ENCODE measurements at regions not wholly inside any gene's neighbourhood (a gene's known extent, or its start where the extent isn't known, plus 50 kb on each side); places are given as distances from the start of the nearest gene placed in this dataset.

DNA sequence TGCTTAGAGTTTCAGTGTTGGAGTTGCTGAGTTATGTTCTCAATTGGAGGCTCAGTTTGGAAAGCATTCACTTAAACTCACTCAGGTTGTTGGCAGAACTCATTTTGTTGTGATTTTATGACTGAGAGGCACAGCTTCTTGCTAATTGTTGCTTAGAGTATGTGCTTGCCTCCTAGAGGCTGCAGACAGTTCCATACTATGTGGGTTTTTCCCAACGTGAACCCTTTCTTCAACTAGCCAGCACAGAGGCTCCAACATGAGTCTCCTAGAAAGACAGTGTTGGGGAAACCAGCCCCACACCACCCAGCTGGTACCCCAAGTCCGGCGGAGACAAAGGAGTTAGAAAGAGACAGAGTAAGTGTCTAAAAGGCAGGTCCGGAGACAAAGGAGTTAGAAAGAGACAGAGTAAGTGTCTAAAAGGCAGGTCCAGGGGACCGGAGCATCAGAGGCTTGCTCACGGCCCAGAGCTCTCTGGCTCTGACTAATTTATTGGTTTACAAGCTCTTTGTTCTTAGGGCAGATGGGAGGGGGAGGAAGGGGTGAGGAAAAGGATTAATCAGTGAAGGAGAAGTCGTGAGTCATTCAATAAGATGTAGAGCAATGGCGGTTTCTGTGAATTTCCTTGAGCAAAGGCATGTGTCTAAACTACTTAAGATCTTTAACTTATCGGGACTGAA is 999.7 kb upstream of the LRRTM1 start:
- Histone ChIP-seq H3K9ac (ENCODE audit: low read length in 2 of 2) (no peak overlapping the region), H3K36me3 (ENCODE audit: control insufficient read depth in 2 of 2, insufficient read depth in 2 of 2, low read length in 2 of 2) (no peaks in the 10 kb centered on the region), H3K9me3 (ENCODE audit: control insufficient read depth in 2 of 2, low read length in 2 of 2) (peaks cover 2 to 3% of the 10 kb centered on the region in 2 donors), H3K4me3 (ENCODE audit: low read length in 2 of 2) (no peak overlapping the region), H3K4me1 (ENCODE audit: control insufficient read depth, insufficient read depth, low read length) (no peaks in the 10 kb centered on the region), H3K27ac (ENCODE audit: low read length) (no peak overlapping the region), H3K27me3 (ENCODE audit: control insufficient read depth in 1 of 2, insufficient read depth in 2 of 2, low read length in 2 of 2) (no peaks in the 10 kb centered on the region)

- no peak overlapping the region for H3K9ac ChIP-seq (ENCODE audit: low read length in 2 of 2)
- no peak overlapping the region for H3K4me3 ChIP-seq (ENCODE audit: low read length in 2 of 2)
- no peaks in the 10 kb centered on the region for H3K36me3 ChIP-seq (ENCODE audit: control insufficient read depth in 2 of 2, insufficient read depth in 2 of 2, low read length in 2 of 2)
- H3K27ac ChIP-seq (ENCODE audit: low read length), result no peak overlapping the region
- peaks cover 2 to 3% of the 10 kb centered on the region in 2 donors for H3K9me3 ChIP-seq (ENCODE audit: control insufficient read depth in 2 of 2, low read length in 2 of 2)
- H3K4me1 ChIP-seq (ENCODE audit: control insufficient read depth, insufficient read depth, low read length), result no peaks in the 10 kb centered on the region
- no peaks in the 10 kb centered on the region for H3K27me3 ChIP-seq (ENCODE audit: control insufficient read depth in 1 of 2, insufficient read depth in 2 of 2, low read length in 2 of 2)
Observed at GRCh38 chr2:81303321-81303720, 998.8 kb upstream of the LRRTM1 start.

DNA sequence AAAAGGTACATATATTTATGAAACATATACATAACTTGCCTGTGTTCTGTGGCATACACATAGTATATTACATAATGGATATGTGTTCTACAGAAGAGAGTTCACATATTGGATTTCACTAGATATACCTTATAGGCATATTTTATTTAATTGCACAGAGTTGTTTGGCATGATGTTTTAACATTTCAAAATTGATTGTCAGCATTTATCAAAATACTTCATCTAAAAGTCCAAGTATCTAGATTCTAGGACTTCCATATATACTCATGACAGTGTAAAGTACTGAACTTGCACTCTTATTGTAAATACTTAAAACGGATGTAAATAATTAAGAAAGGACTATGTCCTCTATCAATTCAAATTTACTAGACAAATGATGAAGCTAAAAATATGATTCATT is 995.3 kb upstream of the LRRTM1 start:
- H3K36me3 ChIP-seq (ENCODE audit: control insufficient read depth in 2 of 2, insufficient read depth in 2 of 2, low read length in 2 of 2), result no peaks in the 10 kb centered on the region
- peaks cover 2 to 3% of the 10 kb centered on the region in 2 donors for H3K9me3 ChIP-seq (ENCODE audit: control insufficient read depth in 2 of 2, low read length in 2 of 2)
- H3K27me3 ChIP-seq (ENCODE audit: control insufficient read depth in 1 of 2, insufficient read depth in 2 of 2, low read length in 2 of 2), result no peaks in the 10 kb centered on the region
- no peak overlapping the region for H3K4me3 ChIP-seq (ENCODE audit: low read length in 2 of 2)
- no peak overlapping the region for H3K27ac ChIP-seq (ENCODE audit: low read length)
- no peaks in the 10 kb centered on the region for H3K4me1 ChIP-seq (ENCODE audit: control insufficient read depth, insufficient read depth, low read length)
- H3K9ac ChIP-seq (ENCODE audit: low read length in 2 of 2), result no peak overlapping the region

DNA sequence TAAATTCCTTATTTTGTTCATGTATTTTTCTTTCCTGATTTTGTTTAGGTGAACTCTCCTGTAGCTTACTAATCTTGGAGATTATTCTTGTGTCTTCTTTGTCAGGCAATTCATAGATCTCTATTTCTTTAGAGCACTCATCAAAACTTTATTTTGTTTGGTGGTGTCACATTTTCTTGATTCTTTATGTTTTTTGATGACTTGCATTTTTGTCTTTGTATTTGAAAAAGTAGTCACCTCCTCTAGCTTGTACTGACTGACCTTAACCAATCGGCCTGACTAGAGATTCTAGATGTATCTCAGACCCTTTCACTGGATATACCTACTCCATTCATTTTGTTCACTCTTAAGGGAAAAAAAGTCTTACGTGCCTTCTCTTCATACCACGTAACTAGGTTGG is 986.3 kb upstream of the LRRTM1 start:
- Histone ChIP-seq H3K4me3 (ENCODE audit: low read length in 2 of 2) (no peak overlapping the region), H3K27me3 (ENCODE audit: control insufficient read depth in 1 of 2, insufficient read depth in 2 of 2, low read length in 2 of 2) (no peaks in the 10 kb centered on the region), H3K27ac (ENCODE audit: low read length) (no peak overlapping the region), H3K4me1 (ENCODE audit: control insufficient read depth, insufficient read depth, low read length) (no peaks in the 10 kb centered on the region), H3K9me3 (ENCODE audit: control insufficient read depth in 2 of 2, low read length in 2 of 2) (peaks cover 0 to 8% of the 10 kb centered on the region in 2 donors), H3K9ac (ENCODE audit: low read length in 2 of 2) (no peak overlapping the region), H3K36me3 (ENCODE audit: control insufficient read depth in 2 of 2, insufficient read depth in 2 of 2, low read length in 2 of 2) (no peaks in the 10 kb centered on the region)

GRCh38 chr2:81283081-81283480 is 978.5 kb upstream of the LRRTM1 start:
- no peaks in the 10 kb centered on the region for H3K9me3 ChIP-seq (ENCODE audit: control insufficient read depth in 2 of 2, low read length in 2 of 2)
- no peak overlapping the region for H3K4me3 ChIP-seq (ENCODE audit: low read length in 2 of 2)
- no peaks in the 10 kb centered on the region for H3K27me3 ChIP-seq (ENCODE audit: control insufficient read depth in 1 of 2, insufficient read depth in 2 of 2, low read length in 2 of 2)
- no peaks in the 10 kb centered on the region for H3K4me1 ChIP-seq (ENCODE audit: control insufficient read depth, insufficient read depth, low read length)
- no peaks in the 10 kb centered on the region for H3K36me3 ChIP-seq (ENCODE audit: control insufficient read depth in 2 of 2, insufficient read depth in 2 of 2, low read length in 2 of 2)
- no peak overlapping the region for H3K9ac ChIP-seq (ENCODE audit: low read length in 2 of 2)
- no peak overlapping the region for H3K27ac ChIP-seq (ENCODE audit: low read length)

- Histone ChIP-seq H3K9me3 (ENCODE audit: control insufficient read depth in 2 of 2, low read length in 2 of 2) (no peaks in the 10 kb centered on the region), H3K4me1 (ENCODE audit: control insufficient read depth, insufficient read depth, low read length) (no peaks in the 10 kb centered on the region), H3K36me3 (ENCODE audit: control insufficient read depth in 2 of 2, insufficient read depth in 2 of 2, low read length in 2 of 2) (no peaks in the 10 kb centered on the region), H3K27ac (ENCODE audit: low read length) (no peak overlapping the region), H3K27me3 (ENCODE audit: control insufficient read depth in 1 of 2, insufficient read depth in 2 of 2, low read length in 2 of 2) (no peaks in the 10 kb centered on the region), H3K4me3 (ENCODE audit: low read length in 2 of 2) (no peak overlapping the region), H3K9ac (ENCODE audit: low read length in 2 of 2) (no peak overlapping the region)
Observed at GRCh38 chr2:81282151-81282769, 977.7 kb upstream of the LRRTM1 start.

- no peaks in the 10 kb centered on the region for H3K9me3 ChIP-seq (ENCODE audit: control insufficient read depth in 2 of 2, low read length in 2 of 2)
- no peaks in the 10 kb centered on the region for H3K36me3 ChIP-seq (ENCODE audit: control insufficient read depth in 2 of 2, insufficient read depth in 2 of 2, low read length in 2 of 2)
- H3K27me3 ChIP-seq (ENCODE audit: control insufficient read depth in 1 of 2, insufficient read depth in 2 of 2, low read length in 2 of 2), result no peaks in the 10 kb centered on the region
- no peak overlapping the region for H3K4me3 ChIP-seq (ENCODE audit: low read length in 2 of 2)
- H3K27ac ChIP-seq (ENCODE audit: low read length), result no peak overlapping the region
- H3K9ac ChIP-seq (ENCODE audit: low read length in 2 of 2), result no peak overlapping the region
- no peaks in the 10 kb centered on the region for H3K4me1 ChIP-seq (ENCODE audit: control insufficient read depth, insufficient read depth, low read length)
Observed at GRCh38 chr2:81276595-81276994, 972.0 kb upstream of the LRRTM1 start.

DNA sequence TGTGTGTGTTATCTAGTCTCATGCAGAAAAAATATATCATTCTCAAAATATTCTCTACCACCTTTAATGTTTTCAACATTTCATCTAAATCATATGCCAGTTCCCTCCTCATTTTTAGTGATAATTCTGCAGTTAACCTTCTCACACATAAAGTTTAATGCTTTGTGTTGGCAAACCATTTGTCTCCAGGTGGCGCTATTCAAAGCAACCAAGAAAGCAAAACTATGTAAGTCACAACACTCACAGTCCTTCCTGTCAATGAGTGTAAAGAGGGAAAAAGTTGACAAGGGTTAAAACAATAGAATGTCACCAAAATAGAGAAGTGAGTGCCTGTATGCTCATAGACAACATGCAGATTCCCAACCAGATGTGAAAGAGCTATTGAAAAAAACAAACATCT is 961.6 kb upstream of the LRRTM1 start:
- no peaks in the 10 kb centered on the region for H3K4me1 ChIP-seq (ENCODE audit: control insufficient read depth, insufficient read depth, low read length)
- no peak overlapping the region for H3K27ac ChIP-seq (ENCODE audit: low read length)
- no peak overlapping the region for H3K9ac ChIP-seq (ENCODE audit: low read length in 2 of 2)
- H3K27me3 ChIP-seq (ENCODE audit: control insufficient read depth in 1 of 2, insufficient read depth in 2 of 2, low read length in 2 of 2), result no peaks in the 10 kb centered on the region
- no peaks in the 10 kb centered on the region for H3K9me3 ChIP-seq (ENCODE audit: control insufficient read depth in 2 of 2, low read length in 2 of 2)
- H3K36me3 ChIP-seq (ENCODE audit: control insufficient read depth in 2 of 2, insufficient read depth in 2 of 2, low read length in 2 of 2), result no peaks in the 10 kb centered on the region
- no peak overlapping the region for H3K4me3 ChIP-seq (ENCODE audit: low read length in 2 of 2)

DNA sequence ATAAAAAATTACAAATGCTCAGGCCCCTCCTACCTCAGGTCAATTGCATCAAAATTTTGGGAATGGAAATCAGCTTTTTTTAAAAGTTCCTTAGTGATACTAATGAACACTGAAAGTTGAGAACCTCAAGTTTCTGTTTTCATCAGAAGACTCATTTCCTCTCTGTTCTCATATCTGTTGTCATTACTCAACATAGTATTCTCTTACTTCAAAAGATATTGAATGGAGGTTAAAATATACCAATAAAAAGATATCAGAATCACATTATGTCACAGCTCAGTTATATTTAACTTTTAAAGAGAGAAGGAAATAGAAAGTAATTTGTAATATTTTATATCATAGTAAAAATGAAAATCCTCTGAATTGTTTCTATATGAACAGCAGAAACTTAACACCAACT is 959.4 kb upstream of the LRRTM1 start:
- no peak overlapping the region for H3K9ac ChIP-seq (ENCODE audit: low read length in 2 of 2)
- no peak overlapping the region for H3K4me3 ChIP-seq (ENCODE audit: low read length in 2 of 2)
- H3K36me3 ChIP-seq (ENCODE audit: control insufficient read depth in 2 of 2, insufficient read depth in 2 of 2, low read length in 2 of 2), result no peaks in the 10 kb centered on the region
- no peaks in the 10 kb centered on the region for H3K9me3 ChIP-seq (ENCODE audit: control insufficient read depth in 2 of 2, low read length in 2 of 2)
- no peaks in the 10 kb centered on the region for H3K4me1 ChIP-seq (ENCODE audit: control insufficient read depth, insufficient read depth, low read length)
- no peaks in the 10 kb centered on the region for H3K27me3 ChIP-seq (ENCODE audit: control insufficient read depth in 1 of 2, insufficient read depth in 2 of 2, low read length in 2 of 2)
- no peak overlapping the region for H3K27ac ChIP-seq (ENCODE audit: low read length)

- Histone ChIP-seq H3K9ac (ENCODE audit: low read length in 2 of 2) (no peak overlapping the region), H3K9me3 (ENCODE audit: control insufficient read depth in 2 of 2, low read length in 2 of 2) (no peaks in the 10 kb centered on the region), H3K36me3 (ENCODE audit: control insufficient read depth in 2 of 2, insufficient read depth in 2 of 2, low read length in 2 of 2) (no peaks in the 10 kb centered on the region), H3K4me3 (ENCODE audit: low read length in 2 of 2) (no peak overlapping the region), H3K4me1 (ENCODE audit: control insufficient read depth, insufficient read depth, low read length) (no peaks in the 10 kb centered on the region), H3K27me3 (ENCODE audit: control insufficient read depth in 1 of 2, insufficient read depth in 2 of 2, low read length in 2 of 2) (no peaks in the 10 kb centered on the region), H3K27ac (ENCODE audit: low read length) (no peak overlapping the region)
Observed at GRCh38 chr2:81260320-81260719, 955.8 kb upstream of the LRRTM1 start.

GRCh38 chr2:81250270-81250669 is 945.7 kb upstream of the LRRTM1 start:
- H3K27ac ChIP-seq (ENCODE audit: low read length), result no peak overlapping the region
- H3K4me3 ChIP-seq (ENCODE audit: low read length in 2 of 2), result no peak overlapping the region
- no peaks in the 10 kb centered on the region for H3K9me3 ChIP-seq (ENCODE audit: control insufficient read depth in 2 of 2, low read length in 2 of 2)
- no peaks in the 10 kb centered on the region for H3K36me3 ChIP-seq (ENCODE audit: control insufficient read depth in 2 of 2, insufficient read depth in 2 of 2, low read length in 2 of 2)
- H3K4me1 ChIP-seq (ENCODE audit: control insufficient read depth, insufficient read depth, low read length), result no peaks in the 10 kb centered on the region
- H3K9ac ChIP-seq (ENCODE audit: low read length in 2 of 2), result no peak overlapping the region
- no peaks in the 10 kb centered on the region for H3K27me3 ChIP-seq (ENCODE audit: control insufficient read depth in 1 of 2, insufficient read depth in 2 of 2, low read length in 2 of 2)

All from stomach smooth muscle (tissue), 2 donors.